Astrocyte (in vitro differentiated cells and primary cell): ENCODE measurements at regions not wholly inside any gene's neighbourhood (a gene's known extent, or its start where the extent isn't known, plus 50 kb on each side); places are given as distances from the start of the nearest gene placed in this dataset.

ENCODE experiments used
- DNase-seq: peaks from one replicate; pipeline ENCODE4 v3.0.0-alpha.2; 2010; ENCODE audit warnings: low read depth
- FAIRE-seq: peaks from 2 replicates; lab custom pipeline; 2011; peaks lifted over from hg19 to GRCh38; lab: Jason Lieb, UNC
- H2AFZ ChIP-seq: 2 replicates; pipeline ENCODE4 v1.6.0; 2012; ENCODE audit warnings: low read depth, low read length, inconsistent platforms
- H3K27ac ChIP-seq: 2 replicates; pipeline ENCODE4 v1.5.1; 2011; ENCODE audit warnings: low read depth, low read length, inconsistent platforms
- H3K27me3 ChIP-seq: 2 replicates; pipeline ENCODE4 v1.6.0; 2011; ENCODE audit warnings: low read length, inconsistent platforms; ENCODE audit not compliant: insufficient read depth
- H3K36me3 ChIP-seq: 2 replicates; pipeline ENCODE4 v1.5.1; 2011; ENCODE audit warnings: low read length, inconsistent platforms; ENCODE audit not compliant: insufficient read depth
- H3K4me1 ChIP-seq: 2 replicates; pipeline ENCODE4 v1.5.1; 2011; ENCODE audit warnings: low read length, inconsistent platforms; ENCODE audit not compliant: insufficient read depth
- H3K4me2 ChIP-seq: 2 replicates; pipeline ENCODE4 v1.6.0; 2012; ENCODE audit warnings: low read length, inconsistent platforms
- H3K4me3 ChIP-seq: 2 replicates; pipeline ENCODE4 v1.5.1; 2011; ENCODE audit warnings: low read depth, mild to moderate bottlenecking, low read length, inconsistent platforms; ENCODE audit not compliant: insufficient read depth
- H3K79me2 ChIP-seq: 2 replicates; pipeline ENCODE4 v1.6.0; 2012; ENCODE audit warnings: mild to moderate bottlenecking, low read length, inconsistent platforms; ENCODE audit not compliant: insufficient read depth
- H3K9ac ChIP-seq: 2 replicates; pipeline ENCODE4 v1.6.0; 2012; ENCODE audit warnings: mild to moderate bottlenecking, low read length, inconsistent platforms
- H3K9me3 ChIP-seq: 2 replicates; pipeline ENCODE4 v1.5.1; 2012; ENCODE audit warnings: low read depth, mild to moderate bottlenecking, low read length, inconsistent platforms; ENCODE audit not compliant: insufficient read depth
- H4K20me1 ChIP-seq: 2 replicates; pipeline ENCODE4 v1.6.0; 2012; ENCODE audit warnings: low read length, inconsistent platforms; ENCODE audit not compliant: insufficient read depth
- H3K27ac Mint-ChIP-seq: one replicate; pipeline ENCODE4 v1.8.0; 2021; ENCODE audit warnings: mild to moderate bottlenecking, mixed read lengths; ENCODE audit not compliant: unreplicated experiment
- H3K27me3 Mint-ChIP-seq: one replicate; pipeline ENCODE4 v1.8.0; 2021; ENCODE audit warnings: low read depth, mixed read lengths; ENCODE audit not compliant: unreplicated experiment
- H3K36me3 Mint-ChIP-seq: one replicate; pipeline ENCODE4 v1.8.0; 2021; ENCODE audit warnings: low read depth, mixed read lengths; ENCODE audit not compliant: unreplicated experiment
- H3K4me1 Mint-ChIP-seq: one replicate; pipeline ENCODE4 v1.8.0; 2021; ENCODE audit warnings: low read depth, mixed read lengths; ENCODE audit not compliant: unreplicated experiment
- H3K4me3 Mint-ChIP-seq: one replicate; pipeline ENCODE4 v1.8.0; 2021; ENCODE audit warnings: mild to moderate bottlenecking, moderate library complexity, mixed read lengths; ENCODE audit not compliant: unreplicated experiment
- H3K9me3 Mint-ChIP-seq: one replicate; pipeline ENCODE4 v1.8.0; 2021; ENCODE audit warnings: mild to moderate bottlenecking, mixed read lengths; ENCODE audit not compliant: unreplicated experiment
- CTCF ChIP-seq: IDR thresholded peaks from 2 replicates; pipeline ENCODE4 v1.5.1; 2011; ENCODE audit warnings: low read depth, mild to moderate bottlenecking, inconsistent platforms, low read length, moderate library complexity; ENCODE audit not compliant: insufficient read depth
- EZH2 ChIP-seq: IDR thresholded peaks from 2 replicates; pipeline ENCODE4 v1.6.1; 2012; ENCODE audit warnings: mild to moderate bottlenecking, low read length, inconsistent platforms; ENCODE audit not compliant: insufficient read depth

- no peaks in the 10 kb centered on the region for H4K20me1 ChIP-seq
- TF ChIP-seq EZH2 (no peak), CTCF (no peak)
- no peak overlapping the region for H2AFZ ChIP-seq
- H3K27ac ChIP-seq, result no peak overlapping the region
- DNase-seq (no peak), FAIRE-seq (no peak)
- Mint-ChIP-seq H3K27ac (no peak overlapping the region), H3K27me3 (peaks cover 43% of the 10 kb centered on the region), H3K4me3 (no peak overlapping the region), H3K4me1 (peaks cover 7% of the 10 kb centered on the region), H3K9me3 (peaks cover 4% of the 10 kb centered on the region), H3K36me3 (no peaks in the 10 kb centered on the region)
- H3K79me2 ChIP-seq, result no peaks in the 10 kb centered on the region
- no peak overlapping the region for H3K4me3 ChIP-seq
- no peak overlapping the region for H3K4me2 ChIP-seq
- no peaks in the 10 kb centered on the region for H3K9me3 ChIP-seq
- H3K4me1 ChIP-seq, result no peaks in the 10 kb centered on the region
- H3K36me3 ChIP-seq, result no peaks in the 10 kb centered on the region
- H3K9ac ChIP-seq, result no peak overlapping the region
- H3K27me3 ChIP-seq, result peaks cover 13% of the 10 kb centered on the region
These were observed 111.3 kb upstream of the ALDH1B1 start for GRCh38 chr9:38281196-38281595.

- no peaks in the 10 kb centered on the region for H4K20me1 ChIP-seq
- H3K4me1 ChIP-seq, result no peaks in the 10 kb centered on the region
- H3K27me3 ChIP-seq, result peaks cover 13% of the 10 kb centered on the region
- H3K9me3 ChIP-seq, result no peaks in the 10 kb centered on the region
- H2AFZ ChIP-seq, result no peak overlapping the region
- no peaks in the 10 kb centered on the region for H3K36me3 Mint-ChIP-seq
- no peak for FAIRE-seq
- no peak overlapping the region for H3K4me3 ChIP-seq
- no peak overlapping the region for H3K27ac Mint-ChIP-seq
- no peaks in the 10 kb centered on the region for H3K79me2 ChIP-seq
- H3K27ac ChIP-seq, result no peak overlapping the region
- no peaks in the 10 kb centered on the region for H3K36me3 ChIP-seq
- H3K4me2 ChIP-seq, result no peak overlapping the region
- peaks cover 49% of the 10 kb centered on the region for H3K27me3 Mint-ChIP-seq
- H3K4me3 Mint-ChIP-seq, result no peak overlapping the region
- TF ChIP-seq EZH2 (no peak), CTCF (no peak)
- no peak for DNase-seq
- H3K9ac ChIP-seq, result no peak overlapping the region
- peaks cover 4% of the 10 kb centered on the region for H3K9me3 Mint-ChIP-seq
- peaks cover 7% of the 10 kb centered on the region for H3K4me1 Mint-ChIP-seq
These were observed 112.2 kb upstream of the ALDH1B1 start for GRCh38 chr9:38280251-38280800.

GRCh38 chr9:38278931-38279679 lies 113.4 kb upstream of the ALDH1B1 start:
- H3K27me3 Mint-ChIP-seq, result peaks cover 51% of the 10 kb centered on the region
- H3K27me3 ChIP-seq, result peaks cover 8% of the 10 kb centered on the region
- no peak overlapping the region for H3K4me3 ChIP-seq
- H3K9me3 Mint-ChIP-seq, result peaks cover 4% of the 10 kb centered on the region
- FAIRE-seq, result no peak
- no peaks in the 10 kb centered on the region for H3K36me3 ChIP-seq
- no peaks in the 10 kb centered on the region for H3K79me2 ChIP-seq
- H3K36me3 Mint-ChIP-seq, result no peaks in the 10 kb centered on the region
- TF ChIP-seq EZH2 (no peak), CTCF (no peak)
- H3K27ac Mint-ChIP-seq, result no peak overlapping the region
- no peak overlapping the region for H3K9ac ChIP-seq
- H3K9me3 ChIP-seq, result no peaks in the 10 kb centered on the region
- H3K4me3 Mint-ChIP-seq, result no peak overlapping the region
- H3K27ac ChIP-seq, result no peak overlapping the region
- H3K4me2 ChIP-seq, result no peak overlapping the region
- peaks cover 3% of the 10 kb centered on the region for H3K4me1 Mint-ChIP-seq
- DNase-seq, result no peak
- H2AFZ ChIP-seq, result no peak overlapping the region
- no peaks in the 10 kb centered on the region for H3K4me1 ChIP-seq
- no peaks in the 10 kb centered on the region for H4K20me1 ChIP-seq
